Kidney epithelial cell (primary cell): ENCODE measurements at regions not wholly inside any gene's neighbourhood (a gene's known extent, or its start where the extent isn't known, plus 50 kb on each side); places are given as distances from the start of the nearest gene placed in this dataset.

Experiments used
- DNase-seq: peaks from one replicate; pipeline ENCODE4 v3.0.0-alpha.2; 2010; ENCODE audit warnings: low read depth
- H3K27me3 ChIP-seq: 2 replicates; pipeline ENCODE4 v1.6.0; 2011; ENCODE audit warnings: low read length; ENCODE audit not compliant: control insufficient read depth, insufficient read depth
- H3K36me3 ChIP-seq: 2 replicates; pipeline ENCODE4 v1.5.1; 2011; ENCODE audit warnings: low read length; ENCODE audit not compliant: control insufficient read depth, insufficient read depth
- H3K4me3 ChIP-seq: 2 replicates; pipeline ENCODE4 v1.5.1; 2011; ENCODE audit warnings: low read depth, mild to moderate bottlenecking, control low read depth, low read length
- CTCF ChIP-seq: IDR thresholded peaks from 2 replicates; pipeline ENCODE4 v1.5.1; 2011; ENCODE audit warnings: mild to moderate bottlenecking, moderate library complexity, low read length, control low read depth, inconsistent platforms; ENCODE audit not compliant: insufficient read depth, poor library complexity, severe bottlenecking

GRCh38 chr16:86285938-86286921, 224.1 kb upstream of the FOXF1 start:
- Histone ChIP-seq H3K4me3 (no peak overlapping the region), H3K27me3 (peaks cover 60% of the 10 kb centered on the region), H3K36me3 (no peaks in the 10 kb centered on the region)
- no peak for TF ChIP-seq CTCF
- DNase-seq, result no peak

GRCh38 chr16:86286991-86287663, 223.2 kb upstream of the FOXF1 start:
- TF ChIP-seq CTCF, result no peak
- DNase-seq, result no peak
- peaks cover 67% of the 10 kb centered on the region for H3K27me3 ChIP-seq
- no peaks in the 10 kb centered on the region for H3K36me3 ChIP-seq
- H3K4me3 ChIP-seq, result no peak overlapping the region

GRCh38 chr16:86287664-86288201, 222.6 kb upstream of the FOXF1 start:
- no peak for DNase-seq
- no peak for TF ChIP-seq CTCF
- Histone ChIP-seq H3K36me3 (no peaks in the 10 kb centered on the region), H3K27me3 (peaks cover 73% of the 10 kb centered on the region), H3K4me3 (no peak overlapping the region)

GRCh38 chr16:86288716-86289294, 221.5 kb upstream of the FOXF1 start:
- Histone ChIP-seq H3K27me3 (peaks cover 73% of the 10 kb centered on the region), H3K4me3 (no peak overlapping the region), H3K36me3 (no peaks in the 10 kb centered on the region)
- no peak for TF ChIP-seq CTCF
- no peak for DNase-seq

GRCh38 chr16:86289304-86289703, 221.0 kb upstream of the FOXF1 start:
- no peaks in the 10 kb centered on the region for H3K36me3 ChIP-seq
- peaks cover 78% of the 10 kb centered on the region for H3K27me3 ChIP-seq
- no peak for DNase-seq
- H3K4me3 ChIP-seq, result no peak overlapping the region
- no peak for TF ChIP-seq CTCF
